ENCODE measurements at regions not wholly inside any gene's neighbourhood (a gene's known extent, or its start where the extent isn't known, plus 50 kb on each side); places are given as distances from the start of the nearest gene placed in this dataset.
"Not testable (repeated sequence)": the region's sequence is repeated elsewhere in the genome, so short reads cannot be mapped to it uniquely, and the experiment has no call there.

DNA sequence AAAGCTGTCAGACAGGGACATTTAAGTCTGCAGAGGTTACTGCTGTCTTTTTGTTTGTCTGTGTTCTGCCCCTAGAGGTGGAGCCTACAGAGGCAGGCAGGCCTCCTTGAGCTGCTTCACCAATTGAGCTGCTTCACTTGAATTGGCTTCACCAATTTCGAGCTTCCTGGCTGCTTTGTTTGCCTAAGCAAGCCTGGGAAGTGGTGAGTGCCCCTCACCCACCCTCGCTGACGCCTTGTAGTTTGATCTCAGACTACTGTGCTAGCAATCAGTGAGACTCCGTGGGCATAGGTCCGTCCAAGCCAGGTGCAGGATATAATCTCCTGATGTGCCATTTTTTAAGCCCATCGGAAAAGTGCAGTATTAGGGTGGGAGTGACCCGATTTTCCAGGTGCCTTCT, 179.7 kb downstream of the TRIM51G start:
- not testable (repeated sequence) for H3K9me3 Mint-ChIP-seq; H3K27ac Mint-ChIP-seq (ENCODE audit: low read depth); H3K36me3 Mint-ChIP-seq (ENCODE audit: insufficient read depth); H3K27me3 Mint-ChIP-seq; H3K4me3 Mint-ChIP-seq; ATAC-seq (replicated peaks; ENCODE audit: extremely low read depth, poor library complexity, severe bottlenecking); H3K4me1 Mint-ChIP-seq
- peak in 1 of 2 donors; percentile 8 for DNase-seq (ENCODE audit: low spot score in 2 of 2)
